DND-41 (cell line): ENCODE measurements at regions not wholly inside any gene's neighbourhood (a gene's known extent, or its start where the extent isn't known, plus 50 kb on each side); places are given as distances from the start of the nearest gene placed in this dataset.

Experiments
- ATAC-seq: fragments of 200-7000 bp; cut with Tn5 transposase; 3 replicates; pipeline ENCODE4 v1.9.1; 2021; ENCODE audit warnings: low read depth; ENCODE audit not compliant: insufficient read depth
- DNase-seq: peaks from one replicate; pipeline ENCODE4 v3.0.0-alpha.2; 2020
- H2AFZ ChIP-seq: 2 replicates; pipeline ENCODE4 v1.6.0; 2012; ENCODE audit warnings: low read depth, low read length
- H3K27ac ChIP-seq: 2 replicates; pipeline ENCODE4 v1.5.1; 2012; ENCODE audit warnings: low read length, inconsistent platforms
- H3K27me3 ChIP-seq: fragments of 200-600 bp; sonication (generic); 2 replicates; pipeline ENCODE4 v1.6.0; 2012; ENCODE audit warnings: low read length, mild to moderate bottlenecking, inconsistent platforms; ENCODE audit not compliant: insufficient read depth, poor library complexity
- H3K36me3 ChIP-seq: 2 replicates; pipeline ENCODE4 v1.5.1; 2012; ENCODE audit warnings: low read length, inconsistent platforms; ENCODE audit not compliant: insufficient read depth
- H3K4me1 ChIP-seq: 2 replicates; pipeline ENCODE4 v1.5.1; 2012; ENCODE audit warnings: mild to moderate bottlenecking, low read length; ENCODE audit not compliant: insufficient read depth
- H3K4me2 ChIP-seq: 2 replicates; pipeline ENCODE4 v1.6.0; 2012; ENCODE audit warnings: mild to moderate bottlenecking, moderate library complexity, low read length, inconsistent platforms; ENCODE audit not compliant: insufficient read depth
- H3K4me3 ChIP-seq, 2 experiments: fragments of 200-600 bp in 1 of 2; shearing (Covaris generic) in 1 of 2; 2 replicates each; pipeline ENCODE4 v1.5.1; 2012 to 2016; ENCODE audit warnings: inconsistent platforms in 2 of 2, low read length in 2 of 2, mild to moderate bottlenecking in 2 of 2, low read depth in 1 of 2, moderate library complexity in 1 of 2
- H3K79me2 ChIP-seq: 2 replicates; pipeline ENCODE4 v1.6.0; 2012; ENCODE audit warnings: low read length, inconsistent platforms; ENCODE audit not compliant: insufficient read depth
- H3K9ac ChIP-seq: 2 replicates; pipeline ENCODE4 v1.6.0; 2012; ENCODE audit warnings: low read depth, mild to moderate bottlenecking, inconsistent platforms, low read length, moderate library complexity
- H3K9me3 ChIP-seq: 2 replicates; pipeline ENCODE4 v1.5.1; 2012; ENCODE audit warnings: low read length, moderate library complexity, mild to moderate bottlenecking, inconsistent platforms; ENCODE audit not compliant: insufficient read depth, severe bottlenecking
- H4K20me1 ChIP-seq: 2 replicates; pipeline ENCODE4 v1.6.0; 2012; ENCODE audit warnings: low read length; ENCODE audit not compliant: insufficient read depth
- EZH2 ChIP-seq: IDR thresholded peaks from 3 replicates; pipeline ENCODE4 v1.6.1; 2012; ENCODE audit warnings: borderline replicate concordance, low read depth, mild to moderate bottlenecking, moderate library complexity, low read length, inconsistent platforms; ENCODE audit not compliant: severe bottlenecking
- TF ChIP-seq, protein P1 (sequence below): IDR thresholded peaks from 2 replicates; pipeline ENCODE4 v1.5.1; 2012; ENCODE audit warnings: borderline replicate concordance, low read length, moderate library complexity, mild to moderate bottlenecking; ENCODE audit not compliant: poor library complexity, severe bottlenecking; ENCODE audit errors: extremely low read depth

- ATAC-seq (no peak), DNase-seq (no peak)
- H2AFZ ChIP-seq = no peak overlapping the region
- no peaks in the 10 kb centered on the region for H4K20me1 ChIP-seq
- H3K9ac ChIP-seq = no peak overlapping the region
- H3K27me3 ChIP-seq = no peaks in the 10 kb centered on the region
- no peak overlapping the region for H3K4me2 ChIP-seq
- no peaks in the 10 kb centered on the region for H3K36me3 ChIP-seq
- no peak overlapping the region for H3K4me3 ChIP-seq
- no peaks in the 10 kb centered on the region for H3K79me2 ChIP-seq
- no peak overlapping the region for H3K27ac ChIP-seq
- no peaks in the 10 kb centered on the region for H3K9me3 ChIP-seq
- TF ChIP-seq, protein P1, sequence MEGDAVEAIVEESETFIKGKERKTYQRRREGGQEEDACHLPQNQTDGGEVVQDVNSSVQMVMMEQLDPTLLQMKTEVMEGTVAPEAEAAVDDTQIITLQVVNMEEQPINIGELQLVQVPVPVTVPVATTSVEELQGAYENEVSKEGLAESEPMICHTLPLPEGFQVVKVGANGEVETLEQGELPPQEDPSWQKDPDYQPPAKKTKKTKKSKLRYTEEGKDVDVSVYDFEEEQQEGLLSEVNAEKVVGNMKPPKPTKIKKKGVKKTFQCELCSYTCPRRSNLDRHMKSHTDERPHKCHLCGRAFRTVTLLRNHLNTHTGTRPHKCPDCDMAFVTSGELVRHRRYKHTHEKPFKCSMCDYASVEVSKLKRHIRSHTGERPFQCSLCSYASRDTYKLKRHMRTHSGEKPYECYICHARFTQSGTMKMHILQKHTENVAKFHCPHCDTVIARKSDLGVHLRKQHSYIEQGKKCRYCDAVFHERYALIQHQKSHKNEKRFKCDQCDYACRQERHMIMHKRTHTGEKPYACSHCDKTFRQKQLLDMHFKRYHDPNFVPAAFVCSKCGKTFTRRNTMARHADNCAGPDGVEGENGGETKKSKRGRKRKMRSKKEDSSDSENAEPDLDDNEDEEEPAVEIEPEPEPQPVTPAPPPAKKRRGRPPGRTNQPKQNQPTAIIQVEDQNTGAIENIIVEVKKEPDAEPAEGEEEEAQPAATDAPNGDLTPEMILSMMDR = no peak
- no peak for TF ChIP-seq EZH2
- H3K4me1 ChIP-seq = no peaks in the 10 kb centered on the region
Measured at GRCh38 chr22:48741540-48741939, 1086.1 kb downstream of the BRD1 start.

GRCh38 chr22:48740731-48741405 lies 1086.8 kb downstream of the BRD1 start:
- DNase-seq (no peak), ATAC-seq (no peak)
- Histone ChIP-seq H3K36me3 (no peaks in the 10 kb centered on the region), H3K9me3 (no peaks in the 10 kb centered on the region), H3K27me3 (no peaks in the 10 kb centered on the region), H2AFZ (no peak overlapping the region), H4K20me1 (no peaks in the 10 kb centered on the region), H3K79me2 (no peaks in the 10 kb centered on the region), H3K4me3 (no peak overlapping the region), H3K4me2 (no peak overlapping the region), H3K9ac (no peak overlapping the region), H3K27ac (no peak overlapping the region), H3K4me1 (no peaks in the 10 kb centered on the region)
- TF ChIP-seq, protein P1 = no peak
- TF ChIP-seq EZH2 = no peak

- Histone ChIP-seq H3K27me3 (no peaks in the 10 kb centered on the region), H3K4me3 (no peak overlapping the region), H3K4me1 (no peaks in the 10 kb centered on the region), H3K36me3 (no peaks in the 10 kb centered on the region), H3K9me3 (no peaks in the 10 kb centered on the region), H4K20me1 (no peaks in the 10 kb centered on the region), H3K4me2 (no peak overlapping the region), H2AFZ (no peak overlapping the region), H3K9ac (no peak overlapping the region), H3K27ac (no peak overlapping the region), H3K79me2 (no peaks in the 10 kb centered on the region)
- TF ChIP-seq EZH2 = no peak
- TF ChIP-seq, protein P1 = no peak
- DNase-seq (no peak), ATAC-seq (no peak)
Measured at GRCh38 chr22:48740086-48740730, 1087.5 kb downstream of the BRD1 start.
